ENCODE measurements at regions not wholly inside any gene's neighbourhood (a gene's known extent, or its start where the extent isn't known, plus 50 kb on each side); places are given as distances from the start of the nearest gene placed in this dataset.

- POLR2A ChIA-PET: no interaction called here
- no peaks in the 10 kb centered on the region for H3K36me3 Mint-ChIP-seq
- no peak overlapping the region for H3K4me3 Mint-ChIP-seq
- ATAC-seq (no peak), DNase-seq (ENCODE audit: low spot score) (no peak)
- TF ChIP-seq SMAD3 (CRISPR knock-in tag; IDR thresholded peaks at IDR 0.05; ENCODE audit: borderline replicate concordance) (no peak), NR3C1 (CRISPR knock-in tag; conservative IDR thresholded peaks at IDR 0.05; ENCODE audit: low read depth) (no peak), TEAD1 (CRISPR knock-in tag; IDR thresholded peaks at IDR 0.05) (no peak), FOXP1 (CRISPR knock-in tag; IDR thresholded peaks at IDR 0.05; ENCODE audit: borderline replicate concordance) (no peak), ZNF396 (CRISPR knock-in tag; IDR thresholded peaks at IDR 0.05; ENCODE audit: borderline replicate concordance) (no peak), ZNF532 (CRISPR knock-in tag; IDR thresholded peaks at IDR 0.05; ENCODE audit: borderline replicate concordance) (no peak), MLX (CRISPR knock-in tag; IDR thresholded peaks at IDR 0.05) (no peak), RORB (CRISPR knock-in tag; IDR thresholded peaks at IDR 0.05) (no peak), ZMAT4 (CRISPR knock-in tag; IDR thresholded peaks at IDR 0.05) (no peak), NFYB (CRISPR knock-in tag; conservative IDR thresholded peaks at IDR 0.05; ENCODE audit: low read depth) (no peak), E2F4 (CRISPR knock-in tag; IDR thresholded peaks at IDR 0.05; ENCODE audit: borderline replicate concordance, low read depth) (no peak), NR2C2 (CRISPR knock-in tag; IDR thresholded peaks at IDR 0.05) (no peak), STAT6 (CRISPR knock-in tag; conservative IDR thresholded peaks at IDR 0.05; ENCODE audit: low read depth) (no peak), NFATC4 (CRISPR knock-in tag; IDR thresholded peaks at IDR 0.05) (no peak), ATF2 (CRISPR knock-in tag; IDR thresholded peaks at IDR 0.05; ENCODE audit: borderline replicate concordance, low read depth) (no peak)
- peaks cover 36% of the 10 kb centered on the region for H3K4me1 Mint-ChIP-seq
- H3K9me3 Mint-ChIP-seq: no peaks in the 10 kb centered on the region
- CTCF ChIA-PET: interaction anchor here (0.8 kb wide), 1 partner anchor 322 kb away, joined by 3 read pairs; no protein-coding TSS in a partner anchor
- H3K27ac Mint-ChIP-seq: no peak overlapping the region
- H3K27me3 Mint-ChIP-seq (ENCODE audit: low read depth): no peaks in the 10 kb centered on the region
Measured at GRCh38 chr12:66900616-66901015, 221.7 kb upstream of the GRIP1 start.
